SJCRH30 (cell line): ENCODE measurements at regions not wholly inside any gene's neighbourhood (a gene's known extent, or its start where the extent isn't known, plus 50 kb on each side); places are given as distances from the start of the nearest gene placed in this dataset.
"Not testable (repeated sequence)": the region's sequence is repeated elsewhere in the genome, so short reads cannot be mapped to it uniquely, and the experiment has no call there.

Experiments used
- DNase-seq, 2 experiments: peaks; one replicate each; pipeline ENCODE4 v3.0.0-alpha.2; 2015 to 2020
- H3K27ac ChIP-seq: fragments of 250-450 bp; sonication (Bioruptor Pico); 2 replicates; pipeline ENCODE4 v1.5.1; 2020; ENCODE audit warnings: mild to moderate bottlenecking, moderate library complexity
- H3K27me3 ChIP-seq: fragments of 250-450 bp; sonication (Bioruptor Pico); 2 replicates; pipeline ENCODE4 v1.5.1; 2020; ENCODE audit warnings: mild to moderate bottlenecking, moderate library complexity
- H3K36me3 ChIP-seq: fragments of 250-450 bp; sonication (Bioruptor Pico); 2 replicates; pipeline ENCODE4 v1.5.1; 2020; ENCODE audit warnings: mild to moderate bottlenecking, moderate library complexity
- H3K4me1 ChIP-seq: fragments of 250-450 bp; sonication (Bioruptor Pico); 2 replicates; pipeline ENCODE4 v1.5.1; 2020; ENCODE audit warnings: mild to moderate bottlenecking, moderate library complexity
- H3K4me3 ChIP-seq: fragments of 250-450 bp; sonication (Bioruptor Pico); 2 replicates; pipeline ENCODE4 v1.5.1; 2020; ENCODE audit warnings: mild to moderate bottlenecking, moderate library complexity
- H3K9me3 ChIP-seq: fragments of 250-450 bp; sonication (Bioruptor Pico); replicated peaks from 2 replicates; pipeline ENCODE4 v1.5.1; 2020; ENCODE audit warnings: mild to moderate bottlenecking, moderate library complexity

- Histone ChIP-seq H3K27ac (no peak overlapping the region), H3K4me3 (no peak overlapping the region), H3K27me3 (no peaks in the 10 kb centered on the region), H3K4me1 (peaks cover 17% of the 10 kb centered on the region; the same call in 1 of the 2 replicates), H3K9me3 (no peaks in the 10 kb centered on the region), H3K36me3 (no peaks in the 10 kb centered on the region)
- DNase-seq, result no peak
Measured at GRCh38 chr1:163980394-163980793, 578.6 kb upstream of the PBX1 start.

- Histone ChIP-seq H3K9me3 (no peaks in the 10 kb centered on the region), H3K4me3 (no peak overlapping the region), H3K27ac (peak overlapping the region; percentile 30; the same call in 1 of the 2 replicates), H3K4me1 (peaks cover 17% of the 10 kb centered on the region; the same call in 1 of the 2 replicates), H3K36me3 (no peaks in the 10 kb centered on the region), H3K27me3 (no peaks in the 10 kb centered on the region)
- peak; percentile 43 to 70 for DNase-seq
Measured at GRCh38 chr1:163981500-163982030, 577.4 kb upstream of the PBX1 start.

- Histone ChIP-seq H3K27ac (no peak overlapping the region), H3K36me3 (no peaks in the 10 kb centered on the region), H3K27me3 (no peaks in the 10 kb centered on the region), H3K4me3 (no peak overlapping the region), H3K9me3 (no peaks in the 10 kb centered on the region), H3K4me1 (peaks cover 17% of the 10 kb centered on the region; the same call in 1 of the 2 replicates)
- DNase-seq, result no peak
Measured at GRCh38 chr1:163983097-163983496, 575.9 kb upstream of the PBX1 start.

GRCh38 chr1:163985700-163986099, 573.3 kb upstream of the PBX1 start:
- Histone ChIP-seq H3K27me3 (no peaks in the 10 kb centered on the region), H3K36me3 (no peaks in the 10 kb centered on the region), H3K9me3 (no peaks in the 10 kb centered on the region), H3K27ac (no peak overlapping the region), H3K4me3 (no peak overlapping the region), H3K4me1 (peaks cover 13% of the 10 kb centered on the region; the same call in 1 of the 2 replicates)
- no peak for DNase-seq

- Histone ChIP-seq H3K4me1 (no peaks in the 10 kb centered on the region), H3K27ac (no peak overlapping the region), H3K4me3 (no peak overlapping the region), H3K36me3 (no peaks in the 10 kb centered on the region), H3K9me3 (no peaks in the 10 kb centered on the region), H3K27me3 (no peaks in the 10 kb centered on the region)
- DNase-seq, result no peak
Measured at GRCh38 chr1:163999131-163999530, 559.9 kb upstream of the PBX1 start.

- not testable (repeated sequence) for H3K27me3 ChIP-seq, DNase-seq, H3K36me3 ChIP-seq, H3K27ac ChIP-seq, H3K4me1 ChIP-seq, H3K4me3 ChIP-seq, H3K9me3 ChIP-seq
Measured at GRCh38 chr1:164006186-164006585, 552.8 kb upstream of the PBX1 start.

- no peaks in the 10 kb centered on the region for H3K4me1 ChIP-seq
Measured at GRCh38 chr1:164006621-164007020, 552.4 kb upstream of the PBX1 start.

GRCh38 chr1:164017239-164017638, 541.7 kb upstream of the PBX1 start:
- Histone ChIP-seq H3K9me3 (no peaks in the 10 kb centered on the region), H3K4me1 (no peaks in the 10 kb centered on the region), H3K27me3 (no peaks in the 10 kb centered on the region), H3K4me3 (no peak overlapping the region), H3K36me3 (no peaks in the 10 kb centered on the region), H3K27ac (no peak overlapping the region)
- DNase-seq, result peak; percentile 1 to 10

More at GRCh38 chr1:164006621-164007020, 552.4 kb upstream of the PBX1 start:
- no peaks in the 10 kb centered on the region for H3K9me3 ChIP-seq
- H3K4me3 ChIP-seq, result no peak overlapping the region
- no peak for DNase-seq
- no peaks in the 10 kb centered on the region for H3K36me3 ChIP-seq
- no peak overlapping the region for H3K27ac ChIP-seq
- no peaks in the 10 kb centered on the region for H3K27me3 ChIP-seq

- H3K27me3 ChIP-seq, result no peaks in the 10 kb centered on the region
Measured at GRCh38 chr1:164020391-164020790, 538.6 kb upstream of the PBX1 start.

GRCh38 chr1:164021813-164022212, 537.2 kb upstream of the PBX1 start:
- no peak overlapping the region for H3K27ac ChIP-seq
- H3K36me3 ChIP-seq, result no peaks in the 10 kb centered on the region
- DNase-seq, result no peak
- no peaks in the 10 kb centered on the region for H3K4me1 ChIP-seq
- no peaks in the 10 kb centered on the region for H3K9me3 ChIP-seq
- no peaks in the 10 kb centered on the region for H3K27me3 ChIP-seq
- H3K4me3 ChIP-seq, result no peak overlapping the region

More at GRCh38 chr1:164020391-164020790, 538.6 kb upstream of the PBX1 start:
- Histone ChIP-seq H3K27ac (no peak overlapping the region), H3K4me3 (no peak overlapping the region), H3K4me1 (no peaks in the 10 kb centered on the region), H3K36me3 (no peaks in the 10 kb centered on the region), H3K9me3 (no peaks in the 10 kb centered on the region)
- DNase-seq, result no peak

GRCh38 chr1:164033782-164034181, 525.2 kb upstream of the PBX1 start:
- H3K4me3 ChIP-seq, result no peak overlapping the region
- no peak overlapping the region for H3K27ac ChIP-seq
- H3K9me3 ChIP-seq, result no peaks in the 10 kb centered on the region
- H3K4me1 ChIP-seq, result no peaks in the 10 kb centered on the region
- no peaks in the 10 kb centered on the region for H3K27me3 ChIP-seq
- DNase-seq, result no peak
- no peaks in the 10 kb centered on the region for H3K36me3 ChIP-seq

- no peaks in the 10 kb centered on the region for H3K9me3 ChIP-seq
- H3K27me3 ChIP-seq, result no peaks in the 10 kb centered on the region
- no peak overlapping the region for H3K27ac ChIP-seq
- no peak for DNase-seq
- no peak overlapping the region for H3K4me3 ChIP-seq
- H3K4me1 ChIP-seq, result no peaks in the 10 kb centered on the region
- H3K36me3 ChIP-seq, result no peaks in the 10 kb centered on the region
Measured at GRCh38 chr1:164040754-164041153, 518.2 kb upstream of the PBX1 start.

- Histone ChIP-seq H3K27ac (no peak overlapping the region), H3K4me3 (no peak overlapping the region), H3K4me1 (no peaks in the 10 kb centered on the region), H3K27me3 (no peaks in the 10 kb centered on the region), H3K36me3 (no peaks in the 10 kb centered on the region), H3K9me3 (no peaks in the 10 kb centered on the region)
- no peak for DNase-seq
Measured at GRCh38 chr1:164051782-164052181, 507.2 kb upstream of the PBX1 start.

- no peaks in the 10 kb centered on the region for H3K36me3 ChIP-seq
- H3K4me3 ChIP-seq, result no peak overlapping the region
- no peaks in the 10 kb centered on the region for H3K4me1 ChIP-seq
- no peak for DNase-seq
- H3K27ac ChIP-seq, result no peak overlapping the region
- no peaks in the 10 kb centered on the region for H3K27me3 ChIP-seq
- H3K9me3 ChIP-seq, result no peaks in the 10 kb centered on the region
Measured at GRCh38 chr1:164054331-164054730, 504.7 kb upstream of the PBX1 start.

- Histone ChIP-seq H3K36me3 (no peaks in the 10 kb centered on the region), H3K4me3 (no peak overlapping the region), H3K27ac (no peak overlapping the region), H3K4me1 (no peaks in the 10 kb centered on the region), H3K9me3 (no peaks in the 10 kb centered on the region), H3K27me3 (no peaks in the 10 kb centered on the region)
- DNase-seq, result no peak
Measured at GRCh38 chr1:164058198-164058597, 500.8 kb upstream of the PBX1 start.

GRCh38 chr1:164061528-164061927, 497.5 kb upstream of the PBX1 start:
- Histone ChIP-seq H3K9me3 (no peaks in the 10 kb centered on the region; the same call in 1 of the 2 replicates), H3K4me3 (no peak overlapping the region), H3K36me3 (no peaks in the 10 kb centered on the region), H3K27ac (no peak overlapping the region), H3K4me1 (peaks cover 5% of the 10 kb centered on the region; the same call in 1 of the 2 replicates), H3K27me3 (no peaks in the 10 kb centered on the region)
- DNase-seq, result no peak
